ENCODE measurements at regions not wholly inside any gene's neighbourhood (a gene's known extent, or its start where the extent isn't known, plus 50 kb on each side); places are given as distances from the start of the nearest gene placed in this dataset.

DNA sequence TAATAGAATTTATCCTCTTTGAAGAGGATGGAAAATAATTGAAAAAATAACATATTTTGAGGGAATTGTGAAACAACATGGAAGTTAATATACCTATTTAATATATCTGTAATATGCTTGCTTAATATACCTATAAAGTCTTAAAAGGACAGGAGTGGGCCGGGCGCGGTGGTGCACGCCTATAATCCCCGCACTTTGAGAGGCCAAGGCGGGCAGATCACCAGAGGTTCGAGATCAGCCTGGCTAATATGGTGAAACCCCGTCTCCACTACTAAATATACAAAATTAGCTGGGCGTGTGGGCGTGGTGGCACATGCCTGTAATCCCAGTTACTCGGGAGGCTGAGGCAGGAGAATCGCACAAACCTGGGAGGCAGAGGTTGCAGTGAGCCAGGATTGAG lies 254.9 kb downstream of the TMX3 start:
- no peak for DNase-seq (ENCODE audit: low spot score)
- no peak for TF ChIP-seq CTCF (IDR thresholded peaks at IDR 0.05; ENCODE audit: extremely low read depth, missing control alignments)

- TF ChIP-seq CTCF (IDR thresholded peaks at IDR 0.05; ENCODE audit: extremely low read depth, missing control alignments), result no peak
- no peak for DNase-seq (ENCODE audit: low spot score)
Measured at GRCh38 chr18:68456985-68457384, 257.9 kb downstream of the TMX3 start.

- TF ChIP-seq CTCF (IDR thresholded peaks at IDR 0.05; ENCODE audit: extremely low read depth, missing control alignments), result no peak
Measured at GRCh38 chr18:68455229-68455603, 259.7 kb downstream of the TMX3 start.

DNA sequence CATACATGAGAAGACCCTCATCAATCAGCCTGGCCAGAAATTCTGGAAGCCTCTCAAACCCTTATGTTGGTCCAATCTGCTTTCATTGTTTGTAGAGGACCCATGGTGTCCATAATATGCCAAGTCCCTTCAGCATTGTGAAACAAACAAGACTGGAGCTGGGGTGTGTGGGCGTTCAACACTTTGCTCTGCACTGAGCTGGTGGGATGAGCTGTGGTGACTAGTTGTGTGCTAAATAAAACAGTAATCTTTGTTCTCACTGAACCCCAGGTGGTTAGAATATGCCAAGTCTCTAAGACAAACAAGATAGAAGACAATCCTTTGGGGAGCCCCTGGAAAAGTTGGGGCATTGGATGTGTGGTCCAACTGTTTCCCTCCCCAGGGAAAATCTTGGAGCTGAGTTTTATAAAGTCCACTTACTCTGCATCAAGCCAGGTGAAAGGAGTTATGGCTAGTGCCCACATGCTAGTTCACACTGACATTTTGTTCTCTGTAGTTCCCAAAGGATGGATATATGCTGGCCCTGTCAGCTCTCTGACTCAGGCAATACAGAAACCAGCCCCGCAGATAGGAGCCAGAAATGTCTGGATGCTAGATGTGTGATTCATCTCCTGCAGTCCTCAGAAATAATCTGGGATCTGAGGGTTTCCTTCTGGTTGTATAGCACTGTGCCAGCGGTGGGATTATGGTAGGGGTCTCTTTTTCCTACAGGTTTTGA lies 260.2 kb downstream of the TMX3 start:
- TF ChIP-seq CTCF (IDR thresholded peaks at IDR 0.05; ENCODE audit: extremely low read depth, missing control alignments), result no peak

More at GRCh38 chr18:68455229-68455603, 259.7 kb downstream of the TMX3 start:
- no peak for DNase-seq (ENCODE audit: low spot score)

DNA sequence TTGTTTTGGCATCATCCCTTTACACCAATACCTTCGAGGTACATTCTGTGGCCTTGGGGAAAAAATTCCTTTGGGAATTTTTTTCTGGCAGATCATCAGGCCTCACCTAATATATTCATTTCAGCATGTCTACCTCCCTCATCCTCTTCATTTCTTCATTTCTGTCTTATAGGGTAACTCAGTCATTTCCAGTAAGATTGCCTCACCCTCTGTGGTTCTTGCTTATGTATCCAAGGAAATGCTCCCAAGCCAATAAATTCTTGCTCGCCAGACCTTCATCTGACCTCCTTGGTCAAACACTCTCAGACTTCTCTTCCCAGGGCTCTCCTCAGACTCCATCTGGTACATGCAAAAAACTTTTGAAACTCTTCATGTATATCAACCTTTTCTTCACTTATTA lies 265.6 kb downstream of the TMX3 start:
- DNase-seq (ENCODE audit: low spot score), result no peak
- TF ChIP-seq CTCF (IDR thresholded peaks at IDR 0.05; ENCODE audit: extremely low read depth, missing control alignments), result no peak

More for the DNA sequence above, 260.2 kb downstream of the TMX3 start:
- DNase-seq (ENCODE audit: low spot score), result no peak

- DNase-seq (ENCODE audit: low spot score), result no peak
Measured at GRCh38 chr18:68448736-68449135, 266.2 kb downstream of the TMX3 start.

DNA sequence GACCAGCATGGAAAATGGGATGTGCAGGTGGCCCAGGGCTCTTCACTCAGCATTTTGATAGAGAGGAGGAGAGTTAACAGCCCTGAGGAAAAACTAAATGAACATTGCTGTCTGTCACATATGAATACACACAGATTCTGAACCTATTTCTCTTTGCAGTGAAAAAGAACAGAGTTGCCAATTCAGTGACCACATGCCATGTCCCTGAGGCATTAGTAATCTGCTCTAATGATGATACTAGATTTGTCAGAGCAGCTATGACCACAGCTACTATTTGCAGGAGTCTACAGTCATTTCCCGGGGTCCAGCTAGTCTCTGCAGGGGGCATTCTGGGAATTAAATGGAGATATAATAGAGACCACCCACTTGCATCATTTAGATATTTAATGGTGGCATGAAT lies 267.6 kb downstream of the TMX3 start:
- no peak for DNase-seq (ENCODE audit: low spot score)

More at GRCh38 chr18:68448736-68449135, 266.2 kb downstream of the TMX3 start:
- TF ChIP-seq CTCF (IDR thresholded peaks at IDR 0.05; ENCODE audit: extremely low read depth, missing control alignments), result no peak

More for the DNA sequence above, 267.6 kb downstream of the TMX3 start:
- TF ChIP-seq CTCF (IDR thresholded peaks at IDR 0.05; ENCODE audit: extremely low read depth, missing control alignments), result no peak
